AG04449 (cell line): ENCODE measurements at regions not wholly inside any gene's neighbourhood (a gene's known extent, or its start where the extent isn't known, plus 50 kb on each side); places are given as distances from the start of the nearest gene placed in this dataset.

Experiments used
- CTCF ChIA-PET: fragments of 350-600 bp; formaldehyde crosslinking; extraction: SDS; loops from one replicate; lab custom pipeline; 2021; ENCODE audit warnings: antibody characterized with exemption; lab: Yijun Ruan, JAX
- POLR2A ChIA-PET: fragments of 400-600, 350-600 bp; formaldehyde crosslinking; extraction: SDS; loops from one replicate; lab custom pipeline; 2020; ENCODE audit warnings: antibody characterized with exemption, inconsistent platforms; lab: Yijun Ruan, JAX
- DNase-seq: peaks from one replicate; pipeline ENCODE4 v3.0.0-alpha.2; 2010; ENCODE audit warnings: low read depth, low spot score
- H3K4me3 ChIP-seq: 2 replicates; pipeline ENCODE4 v1.5.1; 2011; ENCODE audit warnings: low read depth, mild to moderate bottlenecking, control low read depth, low read length
- CTCF ChIP-seq: IDR thresholded peaks from one replicate; pipeline ENCODE4 v1.5.1; 2011; ENCODE audit warnings: mild to moderate bottlenecking, moderate library complexity, low read length, control low read depth, inconsistent platforms; ENCODE audit not compliant: insufficient read depth; ENCODE audit errors: missing control alignments

- no peak for DNase-seq
- ChIA-PET POLR2A (no interaction called here), CTCF (no interaction called here)
- TF ChIP-seq CTCF, result no peak
- H3K4me3 ChIP-seq, result no peak overlapping the region
These were observed 367.7 kb upstream of the ARRDC4 start for GRCh38 chr15:97592778-97593177.

GRCh38 chr15:97597801-97598200, 362.7 kb upstream of the ARRDC4 start:
- ChIA-PET CTCF (no interaction called here), POLR2A (no interaction called here)
- no peak overlapping the region for H3K4me3 ChIP-seq
- no peak for TF ChIP-seq CTCF
- DNase-seq, result no peak

GRCh38 chr15:97598353-97598798, 362.1 kb upstream of the ARRDC4 start:
- no peak overlapping the region for H3K4me3 ChIP-seq
- ChIA-PET CTCF (no interaction called here), POLR2A (no interaction called here)
- TF ChIP-seq CTCF, result no peak
- DNase-seq, result no peak

GRCh38 chr15:97600190-97600589, 360.3 kb upstream of the ARRDC4 start:
- DNase-seq, result no peak
- no peak for TF ChIP-seq CTCF
- POLR2A ChIA-PET, result no interaction called here
- CTCF ChIA-PET, result no interaction called here
- no peak overlapping the region for H3K4me3 ChIP-seq

GRCh38 chr15:97604677-97605076, 355.8 kb upstream of the ARRDC4 start:
- ChIA-PET POLR2A (no interaction called here), CTCF (no interaction called here)
- H3K4me3 ChIP-seq, result no peak overlapping the region
- no peak for DNase-seq
- no peak for TF ChIP-seq CTCF

GRCh38 chr15:97615114-97615513, 345.4 kb upstream of the ARRDC4 start:
- TF ChIP-seq CTCF, result no peak
- ChIA-PET CTCF (no interaction called here), POLR2A (no interaction called here)

More at GRCh38 chr15:97615114-97615513, 345.4 kb upstream of the ARRDC4 start:
- DNase-seq, result no peak
- H3K4me3 ChIP-seq, result no peak overlapping the region
